HL-60 (cell line): ENCODE measurements at regions not wholly inside any gene's neighbourhood (a gene's known extent, or its start where the extent isn't known, plus 50 kb on each side); places are given as distances from the start of the nearest gene placed in this dataset.

Source experiments
- CTCF ChIP-seq: IDR thresholded peaks from one replicate; pipeline ENCODE4 v1.5.1; 2011; ENCODE audit warnings: low read length, control low read depth, inconsistent platforms; ENCODE audit not compliant: insufficient read depth
- GABPA ChIP-seq: IDR thresholded peaks from 2 replicates; pipeline ENCODE4 v1.6.1; 2012; ENCODE audit warnings: low read depth
- POLR2AphosphoS5 ChIP-seq: IDR thresholded peaks from 2 replicates; pipeline ENCODE4 v1.6.1; 2012; ENCODE audit warnings: low read depth
- REST ChIP-seq: IDR thresholded peaks from 2 replicates; pipeline ENCODE4 v1.6.1; 2012; ENCODE audit warnings: low read depth; ENCODE audit not compliant: insufficient replicate concordance
- SPI1 ChIP-seq: IDR thresholded peaks from 2 replicates; pipeline ENCODE4 v1.6.1; 2012; ENCODE audit warnings: low read depth, mild to moderate bottlenecking, borderline replicate concordance

GRCh38 chr2:3137651-3138300, 239.8 kb downstream of the EIPR1 start:
- TF ChIP-seq CTCF (no peak), POLR2AphosphoS5 (no peak), SPI1 (no peak), REST (no peak), GABPA (no peak)
